Transverse colon (tissue), 4 donors: ENCODE measurements at regions not wholly inside any gene's neighbourhood (a gene's known extent, or its start where the extent isn't known, plus 50 kb on each side); places are given as distances from the start of the nearest gene placed in this dataset.
"Not testable (repeated sequence)": the region's sequence is repeated elsewhere in the genome, so short reads cannot be mapped to it uniquely, and the experiment has no call there.

Experiments used
- DNase-seq: peaks from one replicate; pipeline ENCODE4 v3.0.0-alpha.2; 2019
- H3K27ac ChIP-seq, 4 donors: fragments of 200-600 bp; sonication (generic); 2 replicates each; pipeline ENCODE4 v1.5.1; 2016 to 2018; ENCODE audit warnings: inconsistent platforms in 4 of 4
- H3K27me3 ChIP-seq: fragments of 200-600 bp; sonication (generic); 2 replicates; pipeline ENCODE4 v1.5.1; 2017; ENCODE audit warnings: inconsistent platforms
- H3K36me3 ChIP-seq, 4 donors: fragments of 200-600 bp; sonication (generic); 2 replicates each; pipeline ENCODE4 v1.5.1; 2017 to 2019; ENCODE audit warnings: inconsistent platforms in 4 of 4
- H3K4me1 ChIP-seq, 4 donors: fragments of 200-600 bp; sonication (generic); 2 replicates each; pipeline ENCODE4 v1.5.1; 2017 to 2020; ENCODE audit warnings: inconsistent platforms in 4 of 4
- H3K4me3 ChIP-seq, 4 donors: fragments of 200-600 bp; sonication (generic); 1 replicate in 1 of 4; 2 replicates in 3 of 4; pipeline versions ENCODE4 v1.5.1 to v1.6.1; 2017 to 2019; ENCODE audit warnings: inconsistent platforms in 4 of 4
- H3K9me3 ChIP-seq, 2 donors: fragments of 200-600 bp; sonication (generic); 2 replicates each; pipeline ENCODE4 v1.5.1; 2017 to 2019; ENCODE audit warnings: inconsistent platforms in 2 of 2
- EP300 ChIP-seq: sonication (generic); formaldehyde crosslinking; IDR thresholded peaks from one replicate; pipeline ENCODE4 v1.6.1; 2017; ENCODE audit warnings: antibody characterized with exemption, low read depth
- POLR2A ChIP-seq: fragments of 450-650 bp; IDR thresholded peaks from one replicate; pipeline ENCODE4 v1.6.1; 2016; ENCODE audit warnings: antibody characterized with exemption, mild to moderate bottlenecking, moderate library complexity
- POLR2AphosphoS5 ChIP-seq, 3 donors: sonication (generic); formaldehyde crosslinking; IDR thresholded peaks; one replicate each; pipeline ENCODE4 v1.6.1; 2016; ENCODE audit warnings: antibody characterized with exemption in 3 of 3
- WGBS, 2 donors: methylation state at CpG; one replicate each; pipeline ENCODE4 v1.1.5; 2018; ENCODE audit warnings: low coverage in 1 of 2; 5-methylcytosine and 5-hydroxymethylcytosine counted together
- in situ Hi-C, 4 donors: fragments of 200-750 bp; cut with MboI; loops; one replicate each; pipeline versions ENCODE4 v1.15.0 to v1.15.1; 2017; ENCODE audit warnings: low sequenced_read_pairs in 3 of 4, low pct_ligation_motif_present in 1 of 4, low pct_unique_long_range_greater_than_20kb in 1 of 4
- intact Hi-C: fragments of 100-400 bp; cut with DNase I; formaldehyde crosslinking; loops from one replicate; pipeline ENCODE4 v1.15.1; 2023; ENCODE audit warnings: low total_unique reads
- TF ChIP-seq, protein P1 (sequence below), 5 experiments: fragments of 200-600 bp in 3 of 5; fragments of 450-650 bp in 2 of 5; sonication (generic) in 3 of 5; IDR thresholded peaks; 1 replicate in 2 of 5; 2 replicates in 3 of 5; pipeline ENCODE4 v1.5.1; 2016 to 2017; ENCODE audit warnings: antibody characterized with exemption in 5 of 5, inconsistent platforms in 3 of 5, mild to moderate bottlenecking in 2 of 5, moderate library complexity in 1 of 5

DNA sequence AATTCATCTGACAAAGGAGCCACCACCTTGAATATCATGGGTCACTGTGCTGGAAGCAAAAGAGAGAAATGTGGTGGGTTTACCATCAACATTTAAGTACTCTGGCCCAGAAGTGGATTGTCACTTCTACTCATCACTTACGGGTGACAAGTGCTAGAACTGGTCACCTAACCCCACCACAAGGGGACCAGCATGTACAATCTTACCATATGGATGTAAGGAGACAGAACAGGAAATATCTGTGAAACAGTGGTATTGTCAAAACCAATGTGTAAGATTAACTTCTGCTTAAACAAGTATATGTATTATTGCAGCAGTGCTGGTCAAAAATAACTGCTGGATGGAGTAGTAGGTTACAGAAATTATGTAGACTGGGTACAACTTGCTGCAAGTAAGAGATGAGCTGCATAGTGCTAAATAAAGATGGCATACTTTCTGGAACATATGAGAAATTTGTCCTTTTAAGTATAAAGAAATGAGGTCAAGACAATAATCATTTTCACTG lies 171.8 kb downstream of the POTEB3 start:
- H3K4me1 ChIP-seq, result no peaks in the 10 kb centered on the region
- WGBS, 2 donors, result 39 to 90% methylated on average over 1 of the region's 1 CpG
- no peaks in the 10 kb centered on the region for H3K9me3 ChIP-seq
- in situ Hi-C loops (no loop called here), intact Hi-C loops (no loop called here)
- H3K36me3 ChIP-seq, result no peaks in the 10 kb centered on the region
- H3K27me3 ChIP-seq, result no peaks in the 10 kb centered on the region
- no peak for TF ChIP-seq EP300
- TF ChIP-seq, protein P1, sequence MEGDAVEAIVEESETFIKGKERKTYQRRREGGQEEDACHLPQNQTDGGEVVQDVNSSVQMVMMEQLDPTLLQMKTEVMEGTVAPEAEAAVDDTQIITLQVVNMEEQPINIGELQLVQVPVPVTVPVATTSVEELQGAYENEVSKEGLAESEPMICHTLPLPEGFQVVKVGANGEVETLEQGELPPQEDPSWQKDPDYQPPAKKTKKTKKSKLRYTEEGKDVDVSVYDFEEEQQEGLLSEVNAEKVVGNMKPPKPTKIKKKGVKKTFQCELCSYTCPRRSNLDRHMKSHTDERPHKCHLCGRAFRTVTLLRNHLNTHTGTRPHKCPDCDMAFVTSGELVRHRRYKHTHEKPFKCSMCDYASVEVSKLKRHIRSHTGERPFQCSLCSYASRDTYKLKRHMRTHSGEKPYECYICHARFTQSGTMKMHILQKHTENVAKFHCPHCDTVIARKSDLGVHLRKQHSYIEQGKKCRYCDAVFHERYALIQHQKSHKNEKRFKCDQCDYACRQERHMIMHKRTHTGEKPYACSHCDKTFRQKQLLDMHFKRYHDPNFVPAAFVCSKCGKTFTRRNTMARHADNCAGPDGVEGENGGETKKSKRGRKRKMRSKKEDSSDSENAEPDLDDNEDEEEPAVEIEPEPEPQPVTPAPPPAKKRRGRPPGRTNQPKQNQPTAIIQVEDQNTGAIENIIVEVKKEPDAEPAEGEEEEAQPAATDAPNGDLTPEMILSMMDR (IDR thresholded peaks at IDR 0.05), result no peak
- TF ChIP-seq POLR2A, result no peak
- no peak for TF ChIP-seq POLR2AphosphoS5 (IDR thresholded peaks at IDR 0.05)
- DNase-seq, result no peak
- no peak overlapping the region for H3K27ac ChIP-seq
- H3K4me3 ChIP-seq, result no peak overlapping the region

DNA sequence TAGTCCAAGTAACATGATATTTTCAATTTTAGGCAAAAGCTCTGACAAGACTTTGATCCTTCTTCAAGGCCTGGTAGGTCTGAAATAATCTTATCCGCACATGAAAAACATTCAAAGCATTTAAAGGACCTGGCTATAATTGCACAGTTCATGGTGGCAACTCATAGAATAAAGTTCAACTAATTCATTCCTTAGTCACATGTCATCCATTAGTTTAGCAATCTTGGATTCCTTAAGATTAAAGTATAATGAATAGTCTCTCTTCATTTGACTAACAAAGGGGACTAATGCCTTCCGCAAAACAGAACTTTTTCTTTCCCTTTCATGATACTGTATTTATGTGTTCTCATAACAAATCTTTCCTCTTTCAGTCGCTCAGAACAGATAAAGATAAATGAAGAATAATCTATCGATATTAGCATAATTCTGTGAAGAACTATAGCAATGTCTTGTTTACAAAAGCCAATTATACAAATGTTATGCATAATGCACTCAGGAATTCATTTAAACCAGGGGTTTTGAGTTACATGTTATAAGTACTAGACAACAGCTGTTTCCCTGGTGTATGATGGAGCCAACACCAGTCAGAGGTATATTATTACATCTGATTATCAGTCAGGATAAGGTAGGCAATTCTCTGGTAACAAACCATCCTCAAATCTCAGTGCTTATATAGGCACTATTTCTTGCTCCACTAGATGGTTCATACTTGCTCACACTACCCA lies 172.5 kb downstream of the POTEB3 start:
- no peaks in the 10 kb centered on the region for H3K9me3 ChIP-seq
- H3K36me3 ChIP-seq, result no peaks in the 10 kb centered on the region
- in situ Hi-C loops, result no loop called here
- H3K4me3 ChIP-seq, result no peak overlapping the region
- TF ChIP-seq, protein P1 (IDR thresholded peaks at IDR 0.05), result no peak
- no peak for TF ChIP-seq POLR2A
- H3K27me3 ChIP-seq, result no peaks in the 10 kb centered on the region
- intact Hi-C loops, result no loop called here
- no peak overlapping the region for H3K27ac ChIP-seq
- 78 to 85% methylated on average over 4 of the region's 4 CpGs for WGBS, 2 donors
- H3K4me1 ChIP-seq, result no peaks in the 10 kb centered on the region
- no peak for DNase-seq

DNA sequence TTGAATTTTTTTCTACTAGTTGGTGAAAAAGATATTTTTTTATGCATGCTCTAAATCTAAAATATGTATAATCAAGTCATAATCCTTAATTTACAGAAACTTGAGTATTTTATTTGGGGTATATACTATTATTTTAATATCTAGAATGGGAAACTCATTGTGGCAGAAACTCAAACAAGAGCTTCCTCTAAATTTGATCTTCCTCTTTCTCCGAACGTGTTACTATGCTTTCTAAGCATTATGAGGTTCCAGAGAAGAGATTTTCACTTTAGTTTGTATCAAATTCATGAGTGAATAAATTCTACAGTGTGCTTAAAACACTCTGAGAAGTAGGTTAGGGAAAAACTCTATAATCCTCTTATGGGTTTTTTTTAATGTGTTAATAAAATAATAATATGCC lies 173.1 kb downstream of the POTEB3 start:
- H3K4me3 ChIP-seq, result no peak overlapping the region
- H3K36me3 ChIP-seq, result no peaks in the 10 kb centered on the region
- H3K27ac ChIP-seq, result no peak overlapping the region
- WGBS, 2 donors, result 3 to 10% methylated on average over 2 of the region's 2 CpGs
- no peak for TF ChIP-seq EP300
- TF ChIP-seq POLR2A, result no peak
- no peak for TF ChIP-seq POLR2AphosphoS5 (IDR thresholded peaks at IDR 0.05)
- TF ChIP-seq, protein P1 (IDR thresholded peaks at IDR 0.05), result no peak
- no peak for DNase-seq
- no peaks in the 10 kb centered on the region for H3K9me3 ChIP-seq
- intact Hi-C loops (no loop called here), in situ Hi-C loops (no loop called here)
- H3K4me1 ChIP-seq, result no peaks in the 10 kb centered on the region
- no peaks in the 10 kb centered on the region for H3K27me3 ChIP-seq

DNA sequence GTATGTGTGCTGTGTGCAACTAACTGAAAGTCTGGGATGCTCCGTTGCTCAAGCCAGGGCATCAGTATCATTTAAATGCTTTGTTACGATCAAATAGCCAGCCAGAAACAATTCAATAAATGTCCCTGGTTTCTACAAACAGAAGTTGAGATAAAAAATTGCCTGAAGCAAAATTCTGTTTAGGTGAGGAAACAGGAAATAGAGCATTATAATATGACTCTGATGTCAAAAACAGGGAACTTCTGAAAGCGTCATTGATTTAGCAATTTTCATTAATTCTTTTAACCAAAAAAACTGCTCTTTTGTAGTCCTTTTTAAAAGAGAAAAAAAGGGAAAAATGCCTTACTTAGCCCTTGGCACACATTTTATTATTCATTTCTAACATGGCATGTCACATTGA lies 174.7 kb downstream of the POTEB3 start:
- H3K27me3 ChIP-seq, H3K9me3 ChIP-seq, in situ Hi-C loops, DNase-seq, H3K36me3 ChIP-seq, H3K4me3 ChIP-seq, intact Hi-C loops, H3K4me1 ChIP-seq, H3K27ac ChIP-seq: not testable (repeated sequence)
- WGBS, 2 donors, result 62 to 78% methylated on average over 3 of the region's 3 CpGs

DNA sequence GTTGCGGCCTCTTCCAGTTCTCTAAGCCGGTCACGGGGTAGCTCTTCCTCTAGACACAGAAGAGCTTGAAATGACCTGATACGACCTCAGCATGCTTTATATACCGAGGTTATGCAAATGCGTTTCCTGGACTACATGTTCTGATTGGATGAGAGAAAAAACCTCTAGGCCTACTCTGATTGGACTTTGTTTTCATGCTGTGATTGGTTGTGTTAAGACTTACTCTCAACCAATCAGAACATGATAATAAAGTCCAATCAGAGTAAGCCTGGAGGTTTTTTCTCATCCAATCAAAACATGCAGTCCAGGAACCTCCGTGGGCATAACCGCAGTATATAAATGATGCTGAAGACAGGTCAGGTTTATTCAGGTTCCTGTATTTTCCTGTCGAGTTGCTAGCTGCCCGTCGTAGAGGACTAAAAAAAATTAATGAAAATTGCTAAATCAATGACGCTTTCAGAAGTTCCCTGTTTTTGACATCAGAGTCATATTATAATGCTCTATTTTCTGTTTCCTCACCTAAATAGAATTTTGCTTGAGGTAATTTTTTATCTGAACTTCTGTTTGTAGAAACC lies 177.4 kb downstream of the POTEB3 start:
- Histone ChIP-seq H3K4me3 (no peak overlapping the region), H3K4me1 (no peaks in the 10 kb centered on the region), H3K27me3 (no peaks in the 10 kb centered on the region), H3K9me3 (no peaks in the 10 kb centered on the region), H3K36me3 (no peaks in the 10 kb centered on the region), H3K27ac (no peak overlapping the region)
- 83 to 84% methylated on average over 11 to 12 of the region's 12 CpGs for WGBS, 2 donors
- intact Hi-C loops (no loop called here), in situ Hi-C loops (no loop called here)
- DNase-seq, result no peak
- TF ChIP-seq POLR2AphosphoS5 (IDR thresholded peaks at IDR 0.05) (no peak), POLR2A (no peak), EP300 (no peak)
- TF ChIP-seq, protein P1 (IDR thresholded peaks at IDR 0.05), result no peak
